Stimulated activated CD4-positive, alpha-beta T cell treated with anti-CD3 and anti-CD28 coated beads, TNF-alpha, amount 100 ng/mL, for 4 hours (primary cell): ENCODE measurements at regions not wholly inside any gene's neighbourhood (a gene's known extent, or its start where the extent isn't known, plus 50 kb on each side); places are given as distances from the start of the nearest gene placed in this dataset.
"Not testable (repeated sequence)": the region's sequence is repeated elsewhere in the genome, so short reads cannot be mapped to it uniquely, and the experiment has no call there.

Experiments used
- DNase-seq, 3 experiments: peaks; one replicate each; pipeline ENCODE4 v3.0.0-alpha.2; 2020; ENCODE audit warnings: low read depth in 3 of 3

GRCh38 chr7:82701949-82702348 lies 258.4 kb upstream of the CACNA2D1 start:
- no peak for DNase-seq

DNA sequence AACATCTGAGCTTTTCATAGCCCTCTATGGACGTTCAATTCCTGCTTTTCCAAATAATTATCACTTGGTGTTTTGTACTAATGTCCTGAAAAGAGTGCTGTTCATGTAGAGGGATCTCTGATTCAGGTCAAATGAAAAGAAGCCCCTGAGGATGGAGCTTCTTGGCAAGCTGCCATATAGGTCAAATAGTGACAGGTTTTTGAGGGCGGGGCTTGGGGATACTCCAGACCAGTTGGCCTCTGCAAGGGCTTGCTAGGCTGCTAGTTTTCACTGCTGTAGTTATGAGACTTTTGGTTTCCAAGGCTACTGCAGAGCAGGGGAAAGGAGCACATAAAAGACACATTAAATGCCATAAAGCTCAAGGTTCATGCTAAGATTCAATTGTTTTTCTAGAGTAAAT lies 257.2 kb upstream of the CACNA2D1 start:
- DNase-seq: no peak

DNA sequence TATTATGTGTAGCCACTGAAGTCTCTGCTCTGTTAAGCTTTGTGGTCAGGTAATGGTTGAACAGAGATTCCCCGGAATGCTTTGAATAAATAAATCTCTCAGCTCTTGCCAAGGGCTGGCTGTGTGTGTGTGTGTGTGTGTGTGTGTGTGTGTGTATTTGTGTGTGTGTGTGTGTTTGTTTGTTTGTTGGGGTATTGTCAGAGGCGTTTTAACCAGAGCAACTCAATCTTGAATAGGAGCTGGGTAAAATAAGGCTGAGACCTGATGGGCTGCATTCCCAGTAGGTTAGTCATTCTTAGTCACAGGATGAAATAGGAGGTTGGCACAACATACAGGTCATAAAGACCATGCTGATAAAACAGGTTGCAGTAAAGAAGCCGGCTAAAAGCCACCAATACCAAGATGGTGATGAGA lies 256.2 kb upstream of the CACNA2D1 start:
- DNase-seq: no peak

GRCh38 chr7:82697897-82698296 lies 254.3 kb upstream of the CACNA2D1 start:
- DNase-seq: no peak

GRCh38 chr7:82696631-82697030 lies 253.1 kb upstream of the CACNA2D1 start:
- DNase-seq: no peak

DNA sequence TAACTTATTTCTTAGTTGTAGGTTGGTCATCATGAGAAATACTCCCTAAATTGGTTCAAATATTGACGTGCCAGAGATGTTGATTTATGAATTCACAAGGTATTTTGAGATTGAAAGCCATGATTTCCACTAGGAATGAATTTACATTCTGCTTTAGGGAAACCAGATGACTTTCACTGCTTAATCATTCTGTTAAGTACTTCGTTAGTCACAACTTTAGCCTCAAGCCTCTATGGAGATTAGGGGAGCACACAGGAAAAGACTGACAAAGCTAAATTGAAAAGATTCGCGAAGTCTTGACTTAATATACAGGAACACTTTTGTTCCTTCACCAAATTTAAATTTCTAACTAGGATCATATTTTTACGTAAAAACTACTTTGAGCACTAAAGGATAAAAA lies 250.4 kb upstream of the CACNA2D1 start:
- DNase-seq: no peak

- DNase-seq: no peak
These were observed 247.4 kb upstream of the CACNA2D1 start for GRCh38 chr7:82690929-82691328.

DNA sequence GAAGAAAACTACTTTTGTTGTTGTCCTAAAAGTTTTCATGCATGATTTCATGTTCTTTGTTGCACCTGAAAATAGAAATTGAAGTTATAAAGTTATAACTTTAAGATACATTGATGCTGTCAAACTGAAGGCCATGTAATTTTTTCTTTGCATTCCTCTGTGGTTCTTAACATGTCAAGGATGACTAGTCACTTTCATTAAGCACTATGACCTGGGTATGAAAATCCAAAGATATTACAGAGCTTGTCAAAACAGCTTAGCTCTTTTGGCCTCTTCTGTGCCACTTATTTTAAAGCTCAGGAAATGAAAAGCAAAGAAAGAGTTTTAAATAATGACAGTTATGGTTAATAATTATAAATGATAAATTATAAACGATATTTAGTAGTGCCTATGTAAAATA lies 241.6 kb upstream of the CACNA2D1 start:
- no peak for DNase-seq

DNA sequence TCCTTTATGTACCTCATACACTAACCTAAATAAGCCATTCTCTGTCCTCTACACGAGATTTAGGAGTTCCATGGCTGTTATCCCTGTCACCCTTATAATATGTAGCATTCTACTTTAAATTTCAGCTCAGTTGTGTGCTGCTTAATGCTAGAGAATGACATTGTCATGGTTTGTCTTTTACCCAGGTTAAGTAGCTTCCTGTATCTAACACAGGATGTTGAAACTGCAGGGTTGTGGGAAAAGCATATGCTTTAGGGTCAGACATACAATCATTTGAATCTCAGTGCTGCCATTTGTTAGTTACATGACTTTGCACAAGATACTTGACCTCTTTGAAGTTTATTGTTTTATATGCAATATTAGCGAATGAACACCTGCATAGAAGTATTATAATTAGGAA lies 235.1 kb upstream of the CACNA2D1 start:
- no peak for DNase-seq

DNA sequence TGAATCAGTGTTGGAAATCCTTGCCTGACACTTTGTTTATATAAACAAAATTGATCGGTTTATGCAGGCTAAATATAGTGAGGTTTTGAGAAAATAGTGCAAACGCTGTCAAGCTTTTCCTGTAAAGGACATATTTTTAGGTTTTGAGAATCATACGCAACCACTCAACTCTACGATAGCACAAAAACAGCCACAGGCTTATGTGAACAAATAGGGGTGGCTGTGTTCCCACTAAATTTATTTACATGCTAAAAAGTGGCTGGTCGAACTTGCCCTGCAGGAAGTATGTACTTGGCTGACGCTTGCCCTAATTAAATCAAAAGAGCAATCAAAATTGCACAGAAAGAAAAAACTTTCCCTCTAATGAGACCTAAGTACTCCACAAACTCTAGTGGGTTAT lies 234.7 kb upstream of the CACNA2D1 start:
- no peak for DNase-seq

GRCh38 chr7:82677493-82677892 lies 233.9 kb upstream of the CACNA2D1 start:
- DNase-seq: peak in 2 of 3 experiments; percentile 1 to 6

DNA sequence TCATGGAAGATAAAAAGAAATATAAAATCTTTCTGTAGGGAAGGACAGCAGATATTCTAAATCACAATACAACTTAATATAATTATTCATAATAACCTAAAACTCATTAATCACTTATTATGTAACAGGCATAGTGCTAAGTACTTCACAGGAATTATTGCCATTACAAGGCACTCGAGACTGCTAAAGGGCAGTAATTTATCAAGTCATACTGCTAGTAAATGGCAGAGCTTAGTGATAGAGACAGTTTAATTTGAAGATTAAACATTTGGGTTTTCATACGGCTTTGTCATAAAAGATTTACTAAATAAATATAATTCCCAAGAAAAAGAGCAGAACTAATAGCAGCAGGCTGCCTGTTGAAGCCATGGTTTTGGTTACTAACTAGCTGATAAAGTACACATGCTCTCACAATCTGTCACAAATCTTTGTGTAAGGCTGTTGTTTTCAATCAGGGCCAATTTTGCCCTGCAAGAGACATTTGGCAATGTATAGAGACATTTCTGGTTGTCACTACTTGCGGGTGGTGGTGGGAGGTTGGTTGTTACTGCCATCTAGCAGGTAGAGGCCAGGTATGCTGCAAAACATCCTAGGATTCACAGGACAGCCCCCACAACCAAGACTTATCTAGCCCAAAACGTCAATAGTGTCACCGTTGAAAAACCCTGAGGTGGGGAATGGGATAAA lies 233.3 kb upstream of the CACNA2D1 start:
- DNase-seq: no peak

- DNase-seq: no peak
These were observed 231.8 kb upstream of the CACNA2D1 start for GRCh38 chr7:82675396-82675795.

- DNase-seq: no peak
These were observed 230.7 kb upstream of the CACNA2D1 start for GRCh38 chr7:82674268-82674667.

GRCh38 chr7:82672078-82672477 lies 228.5 kb upstream of the CACNA2D1 start:
- no peak for DNase-seq

GRCh38 chr7:82669141-82669540 lies 225.6 kb upstream of the CACNA2D1 start:
- no peak for DNase-seq

- DNase-seq: no peak
These were observed 225.1 kb upstream of the CACNA2D1 start for GRCh38 chr7:82668676-82669075.

GRCh38 chr7:82665966-82666507 lies 222.5 kb upstream of the CACNA2D1 start:
- no peak for DNase-seq

- DNase-seq: no peak
These were observed 212.4 kb upstream of the CACNA2D1 start for GRCh38 chr7:82655965-82656364.

DNA sequence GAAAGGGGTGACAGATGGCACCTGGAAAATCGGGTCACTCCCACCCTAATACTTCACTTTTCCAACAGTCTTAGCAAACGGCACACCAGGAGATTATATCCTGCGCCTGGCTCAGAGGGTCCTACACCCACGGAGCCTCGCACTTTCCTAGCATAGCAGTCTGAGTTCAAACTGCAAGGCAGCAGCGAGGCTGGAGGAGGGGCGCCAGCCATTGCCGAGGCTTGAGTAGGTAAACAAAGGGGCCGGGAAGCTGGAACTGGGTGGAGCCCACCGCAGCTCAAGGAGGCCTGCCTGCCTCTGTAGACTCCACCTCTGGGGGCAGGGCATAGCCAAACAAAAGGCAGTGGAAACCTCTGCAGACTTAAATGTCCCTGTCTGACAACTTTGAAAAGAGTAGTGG lies 206.5 kb upstream of the CACNA2D1 start:
- DNase-seq: not testable (repeated sequence)

- no peak for DNase-seq
These were observed 190.0 kb upstream of the CACNA2D1 start for GRCh38 chr7:82633592-82633991.

DNA sequence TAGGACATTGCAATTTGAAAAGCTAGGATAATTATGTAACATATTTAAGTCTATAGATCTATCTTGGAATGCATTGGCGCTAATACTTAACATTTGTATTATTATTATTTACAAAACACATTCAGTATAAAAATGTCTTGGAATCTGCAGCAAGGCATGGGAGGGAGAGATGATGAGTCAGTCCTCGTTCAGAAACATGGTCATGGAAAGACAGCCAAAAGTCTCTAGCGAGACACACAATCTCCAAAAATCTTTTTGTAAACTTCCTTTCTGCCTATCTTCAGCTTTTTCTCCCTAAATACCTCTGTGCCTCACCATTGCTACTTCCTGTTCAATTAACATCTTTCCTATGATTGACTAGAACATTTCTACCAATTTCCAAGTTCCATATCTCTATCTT lies 188.4 kb upstream of the CACNA2D1 start:
- DNase-seq: no peak

GRCh38 chr7:82629583-82629982 lies 186.0 kb upstream of the CACNA2D1 start:
- no peak for DNase-seq

- no peak for DNase-seq
These were observed 181.8 kb upstream of the CACNA2D1 start for GRCh38 chr7:82625377-82625776.
